ENCODE measurements at regions not wholly inside any gene's neighbourhood (a gene's known extent, or its start where the extent isn't known, plus 50 kb on each side); places are given as distances from the start of the nearest gene placed in this dataset.

GRCh38 chr7:54476609-54477008, 65.6 kb upstream of the VSTM2A start:
- H3K4me3 ChIP-seq (ENCODE audit: low read depth, low read length) = no peak overlapping the region

GRCh38 chr7:54477083-54477482, 65.1 kb upstream of the VSTM2A start:
- H3K4me3 ChIP-seq (ENCODE audit: low read depth, low read length) = no peak overlapping the region

GRCh38 chr7:54483523-54483922, 58.7 kb upstream of the VSTM2A start:
- no peak overlapping the region for H3K4me3 ChIP-seq (ENCODE audit: low read depth, low read length)

GRCh38 chr7:54485044-54485443, 57.1 kb upstream of the VSTM2A start:
- H3K4me3 ChIP-seq (ENCODE audit: low read depth, low read length) = no peak overlapping the region

Measured in iPS-11a (cell line).